HG03439 (cell line): ENCODE measurements at regions not wholly inside any gene's neighbourhood (a gene's known extent, or its start where the extent isn't known, plus 50 kb on each side); places are given as distances from the start of the nearest gene placed in this dataset.
"Not testable (repeated sequence)": the region's sequence is repeated elsewhere in the genome, so short reads cannot be mapped to it uniquely, and the experiment has no call there.

Experiments used
- ATAC-seq: cut with Tn5 transposase; IDR thresholded peaks from one replicate; pipeline ENCODE4 v1.9.1; 2021; ENCODE audit warnings: mild to moderate bottlenecking, moderate library complexity; ENCODE audit not compliant: unreplicated experiment

- ATAC-seq, result no peak
Observed at GRCh38 chr12:47491516-47492305, 214.1 kb downstream of the RPAP3 start.

GRCh38 chr12:47488888-47489287, 216.9 kb downstream of the RPAP3 start:
- ATAC-seq, result no peak

GRCh38 chr12:47481041-47481440, 224.8 kb downstream of the RPAP3 start:
- ATAC-seq, result no peak

GRCh38 chr12:47478426-47478825, 227.4 kb downstream of the RPAP3 start:
- no peak for ATAC-seq

GRCh38 chr12:47473091-47473490, 232.7 kb downstream of the RPAP3 start:
- ATAC-seq, result no peak

- not testable (repeated sequence) for ATAC-seq
Observed at GRCh38 chr12:47470349-47470748, 235.5 kb downstream of the RPAP3 start.

- ATAC-seq, result not testable (repeated sequence)
Observed at GRCh38 chr12:47463918-47464317, 241.9 kb downstream of the RPAP3 start.

- no peak for ATAC-seq
Observed at GRCh38 chr12:47458279-47458678, 247.6 kb downstream of the RPAP3 start.

GRCh38 chr12:47449797-47450196, 256.0 kb downstream of the RPAP3 start:
- no peak for ATAC-seq

GRCh38 chr12:47442310-47442709, 263.5 kb downstream of the RPAP3 start:
- ATAC-seq, result no peak

GRCh38 chr12:47441490-47441889, 264.3 kb downstream of the RPAP3 start:
- ATAC-seq, result no peak

- no peak for ATAC-seq
Observed at GRCh38 chr12:47438175-47438574, 267.7 kb downstream of the RPAP3 start.

GRCh38 chr12:47437570-47437969, 268.3 kb downstream of the RPAP3 start:
- no peak for ATAC-seq

GRCh38 chr12:47433876-47434275, 272.0 kb downstream of the RPAP3 start:
- no peak for ATAC-seq

- ATAC-seq, result not testable (repeated sequence)
Observed at GRCh38 chr12:47426678-47427309, 279.0 kb downstream of the RPAP3 start.

GRCh38 chr12:47422611-47423010, 283.2 kb downstream of the RPAP3 start:
- ATAC-seq, result no peak

- ATAC-seq, result no peak
Observed at GRCh38 chr12:47419497-47419896, 286.3 kb downstream of the RPAP3 start.

- no peak for ATAC-seq
Observed at GRCh38 chr12:47417955-47418354, 287.9 kb downstream of the RPAP3 start.

GRCh38 chr12:47417121-47417520, 288.7 kb downstream of the RPAP3 start:
- ATAC-seq, result no peak

GRCh38 chr12:47415054-47415453, 290.8 kb downstream of the RPAP3 start:
- ATAC-seq, result no peak

GRCh38 chr12:47414511-47414910, 291.3 kb downstream of the RPAP3 start:
- no peak for ATAC-seq

- ATAC-seq, result no peak
Observed at GRCh38 chr12:47413806-47414205, 292.0 kb downstream of the RPAP3 start.
